H9 (cell line): ENCODE measurements at regions not wholly inside any gene's neighbourhood (a gene's known extent, or its start where the extent isn't known, plus 50 kb on each side); places are given as distances from the start of the nearest gene placed in this dataset.

Experiments used
- DNase-seq: peaks from one replicate; pipeline ENCODE4 v3.0.0-alpha.2; 2017
- H2AFZ ChIP-seq: one replicate; pipeline ENCODE4 v1.6.1; 2013; ENCODE audit warnings: mild to moderate bottlenecking, low read length, control low read depth, moderate library complexity
- H2AK5ac ChIP-seq: 2 replicates; pipeline ENCODE4 v1.6.1; 2013; ENCODE audit warnings: low read length, control low read depth, mixed read lengths; ENCODE audit not compliant: insufficient read length
- H2BK120ac ChIP-seq: one replicate; pipeline ENCODE4 v1.6.1; 2013; ENCODE audit warnings: low read depth, mild to moderate bottlenecking, low read length, control low read depth, inconsistent platforms; ENCODE audit not compliant: poor library complexity, severe bottlenecking
- H2BK12ac ChIP-seq: 2 replicates; pipeline ENCODE4 v1.6.1; 2013; ENCODE audit warnings: low read length, control low read depth, mixed read lengths, low read depth; ENCODE audit not compliant: insufficient read length
- H2BK15ac ChIP-seq: 2 replicates; pipeline ENCODE4 v1.6.1; 2013; ENCODE audit warnings: low read depth, low read length, control low read depth
- H2BK20ac ChIP-seq: one replicate; pipeline ENCODE4 v1.6.1; 2013; ENCODE audit warnings: low read depth, mild to moderate bottlenecking, low read length, control low read depth, inconsistent platforms; ENCODE audit not compliant: poor library complexity, severe bottlenecking
- H2BK5ac ChIP-seq: 2 replicates; pipeline ENCODE4 v1.6.1; 2013; ENCODE audit warnings: low read length, control low read depth, mixed read lengths; ENCODE audit not compliant: insufficient read length
- H3K14ac ChIP-seq: 2 replicates; pipeline ENCODE4 v1.6.1; 2013; ENCODE audit warnings: low read length, control low read depth; ENCODE audit not compliant: insufficient read depth
- H3K18ac ChIP-seq: 2 replicates; pipeline ENCODE4 v1.6.1; 2013; ENCODE audit warnings: low read depth, mild to moderate bottlenecking, mixed read lengths, low read length, control low read depth; ENCODE audit not compliant: insufficient read length
- H3K23ac ChIP-seq: 2 replicates; pipeline ENCODE4 v1.6.1; 2013; ENCODE audit warnings: low read length, control low read depth, mixed read lengths, low read depth; ENCODE audit not compliant: insufficient read length
- H3K23me2 ChIP-seq: 2 replicates; pipeline ENCODE4 v1.6.1; 2013; ENCODE audit warnings: low read depth, mild to moderate bottlenecking, mixed read lengths, low read length, control low read depth; ENCODE audit not compliant: insufficient read length, poor library complexity, severe bottlenecking
- H3K27ac ChIP-seq: 2 replicates; pipeline ENCODE4 v1.5.1; 2013; ENCODE audit warnings: low read length, control low read depth, mixed read lengths, low read depth; ENCODE audit not compliant: insufficient read length
- H3K27me3 ChIP-seq: 2 replicates; pipeline ENCODE4 v1.6.1; 2013; ENCODE audit warnings: low read length, control low read depth, inconsistent platforms; ENCODE audit not compliant: insufficient read depth
- H3K4ac ChIP-seq: 2 replicates; pipeline ENCODE4 v1.6.1; 2013; ENCODE audit warnings: low read depth, mild to moderate bottlenecking, control low read depth, inconsistent platforms, low read length, moderate library complexity
- H3K4me1 ChIP-seq: 2 replicates; pipeline ENCODE4 v1.6.1; 2013; ENCODE audit warnings: low read length, control low read depth, inconsistent platforms; ENCODE audit not compliant: insufficient read depth
- H3K4me2 ChIP-seq: 2 replicates; pipeline ENCODE4 v1.6.1; 2013; ENCODE audit warnings: low read length, control low read depth, mixed read lengths; ENCODE audit not compliant: insufficient read length, insufficient read depth
- H3K56ac ChIP-seq: 2 replicates; pipeline ENCODE4 v1.6.1; 2013; ENCODE audit warnings: low read depth, mild to moderate bottlenecking, mixed read lengths, low read length, control low read depth; ENCODE audit not compliant: insufficient read length
- H3K79me1 ChIP-seq: 2 replicates; pipeline ENCODE4 v1.6.1; 2013; ENCODE audit warnings: low read depth, mild to moderate bottlenecking, moderate library complexity, low read length, control low read depth, inconsistent platforms; ENCODE audit not compliant: insufficient read depth, poor library complexity, severe bottlenecking
- H3K79me2 ChIP-seq: 2 replicates; pipeline ENCODE4 v1.6.1; 2013; ENCODE audit warnings: low read length, control low read depth, inconsistent platforms; ENCODE audit not compliant: insufficient read depth
- H3K9ac ChIP-seq: 2 replicates; pipeline ENCODE4 v1.6.1; 2013; ENCODE audit warnings: low read length, control low read depth, mixed read lengths; ENCODE audit not compliant: insufficient read length; ENCODE audit errors: extremely low read depth
- H3K9me3 ChIP-seq: one replicate; pipeline ENCODE4 v1.6.1; 2013; ENCODE audit warnings: low read depth, low read length, inconsistent platforms; ENCODE audit not compliant: control insufficient read depth
- H3T11ph ChIP-seq: one replicate; pipeline ENCODE4 v1.6.1; 2013; ENCODE audit warnings: mild to moderate bottlenecking, low read length, control low read depth, inconsistent platforms
- H4K20me1 ChIP-seq: one replicate; pipeline ENCODE4 v1.6.1; 2013; ENCODE audit not compliant: control insufficient read depth, insufficient read length, insufficient read depth
- H4K5ac ChIP-seq: 2 replicates; pipeline ENCODE4 v1.6.1; 2013; ENCODE audit warnings: low read depth, mild to moderate bottlenecking, mixed read lengths, low read length, control low read depth; ENCODE audit not compliant: insufficient read length
- H4K8ac ChIP-seq: replicated peaks from 2 replicates; pipeline ENCODE4 v1.6.1; 2013; ENCODE audit warnings: low read length, control low read depth, mixed read lengths, low read depth; ENCODE audit not compliant: insufficient read length
- H4K91ac ChIP-seq: 2 replicates; pipeline ENCODE4 v1.6.1; 2013; ENCODE audit warnings: low read depth, mild to moderate bottlenecking, moderate library complexity, mixed read lengths, low read length, control low read depth; ENCODE audit not compliant: insufficient read length
- H3K27ac Mint-ChIP-seq, 3 experiments: 2 replicates in 2 of 3; 3 replicates in 1 of 3; pipeline ENCODE4 v1.8.0; 2020 to 2021; ENCODE audit warnings: mixed read lengths in 3 of 3, mild to moderate bottlenecking in 1 of 3, moderate library complexity in 1 of 3
- H3K27me3 Mint-ChIP-seq: 2 replicates; pipeline ENCODE4 v1.8.0; 2021; ENCODE audit warnings: low read depth, mild to moderate bottlenecking, moderate library complexity, mixed read lengths
- H3K36me3 Mint-ChIP-seq, 3 experiments: 2 replicates in 2 of 3; 3 replicates in 1 of 3; pipeline ENCODE4 v1.8.0; 2020 to 2021; ENCODE audit warnings: low read depth in 3 of 3, mixed read lengths in 3 of 3; ENCODE audit not compliant: insufficient read depth in 1 of 3
- H3K4me1 Mint-ChIP-seq, 2 experiments: 2 replicates each; pipeline ENCODE4 v1.8.0; 2020; ENCODE audit warnings: mixed read lengths in 2 of 2
- H3K4me3 Mint-ChIP-seq, 2 experiments: 2 replicates in 1 of 2; 3 replicates in 1 of 2; pipeline ENCODE4 v1.8.0; 2020 to 2021; ENCODE audit warnings: mild to moderate bottlenecking in 2 of 2, mixed read lengths in 2 of 2, moderate library complexity in 1 of 2
- H3K9me3 Mint-ChIP-seq, 2 experiments: 2 replicates in 1 of 2; 3 replicates in 1 of 2; pipeline ENCODE4 v1.8.0; 2020; ENCODE audit warnings: mild to moderate bottlenecking in 2 of 2, mixed read lengths in 2 of 2, moderate library complexity in 1 of 2
- CTCF ChIP-seq: fragments of 200-600 bp; sonication (generic); conservative IDR thresholded peaks from 3 replicates; pipeline ENCODE4 v1.8.0; 2021; ENCODE audit warnings: antibody characterized with exemption, mild to moderate bottlenecking
- WGBS: extraction: QIAGEN DNeasy Blood & Tissue Kit; methylation state at CpG from one replicate; pipeline ENCODE4 v1.1.7; 2013; ENCODE audit warnings: missing lambda C conversion rate, low lambda C conversion rate, mixed read lengths; ENCODE audit not compliant: insufficient read length; ENCODE audit errors: extremely low coverage; 5-methylcytosine and 5-hydroxymethylcytosine counted together

- Mint-ChIP-seq H3K4me3 (no peak overlapping the region), H3K27ac (peak overlapping the region in 1 of 3 experiments; percentile 44; a peak in 3 of 7 replicates), H3K4me1 (peaks cover 15 to 21% of the 10 kb centered on the region in 2 experiments), H3K36me3 (peaks cover 0 to 11% (median 0%) of the 10 kb centered on the region in 3 experiments; a peak in 4 of 7 replicates), H3K27me3 (no peaks in the 10 kb centered on the region), H3K9me3 (peaks cover 5 to 7% of the 10 kb centered on the region in 2 experiments; a peak in 3 of 5 replicates)
- no peak overlapping the region for H3K23ac ChIP-seq
- H3K79me2 ChIP-seq = no peaks in the 10 kb centered on the region
- H3T11ph ChIP-seq = no peak overlapping the region
- no peak for TF ChIP-seq CTCF
- no peak overlapping the region for H3K4me2 ChIP-seq
- H2BK120ac ChIP-seq = no peak overlapping the region
- H2AFZ ChIP-seq = no peak overlapping the region
- H3K27ac ChIP-seq = no peak overlapping the region
- no peak overlapping the region for H3K18ac ChIP-seq
- H2AK5ac ChIP-seq = no peak overlapping the region
- H3K14ac ChIP-seq = no peak overlapping the region
- H3K9ac ChIP-seq = no peak overlapping the region
- no peak overlapping the region for H3K56ac ChIP-seq
- no peak overlapping the region for H4K5ac ChIP-seq
- H4K8ac ChIP-seq = no peak overlapping the region
- no peak overlapping the region for H2BK15ac ChIP-seq
- no peak overlapping the region for H3K4ac ChIP-seq
- no peaks in the 10 kb centered on the region for H3K9me3 ChIP-seq
- DNase-seq = peak; percentile 55
- WGBS = no CpG with 5 or more reads among the region's 4 CpGs
- no peaks in the 10 kb centered on the region for H3K23me2 ChIP-seq
- no peak overlapping the region for H2BK20ac ChIP-seq
- peaks cover 6% of the 10 kb centered on the region for H3K4me1 ChIP-seq
- H2BK12ac ChIP-seq = no peak overlapping the region
- H4K20me1 ChIP-seq = no peaks in the 10 kb centered on the region
- no peak overlapping the region for H4K91ac ChIP-seq
- H2BK5ac ChIP-seq = no peak overlapping the region
- no peaks in the 10 kb centered on the region for H3K27me3 ChIP-seq
- H3K79me1 ChIP-seq = no peaks in the 10 kb centered on the region
Measured at GRCh38 chr1:118739501-118739900, 248.6 kb downstream of the TBX15 start.
